OCI-LY3 (cell line): ENCODE measurements at regions not wholly inside any gene's neighbourhood (a gene's known extent, or its start where the extent isn't known, plus 50 kb on each side); places are given as distances from the start of the nearest gene placed in this dataset.

Source experiments
- CTCF ChIP-seq: fragments of 200-600, 300-600 bp; sonication (generic); IDR thresholded peaks from 2 replicates; pipeline ENCODE4 v1.5.1; 2014; ENCODE audit warnings: antibody characterized with exemption, low read length, low read depth
- EZH2phosphoT487 ChIP-seq: fragments of 200-600 bp; shearing (Covaris generic); IDR thresholded peaks from 2 replicates; pipeline ENCODE4 v1.6.1; 2018; ENCODE audit warnings: antibody characterized with exemption, mixed run types, low read depth

GRCh38 chr6:56706981-56707726 lies 64.5 kb upstream of the DST start:
- no peak for TF ChIP-seq CTCF
- TF ChIP-seq EZH2phosphoT487 = no peak
